Activated CD8-positive, alpha-beta T cell treated with anti-CD3 and anti-CD28 coated beads for 36 hours (primary cell): ENCODE measurements at regions not wholly inside any gene's neighbourhood (a gene's known extent, or its start where the extent isn't known, plus 50 kb on each side); places are given as distances from the start of the nearest gene placed in this dataset.

ENCODE experiments used
- ATAC-seq: fragments of 200-7000 bp; cut with Tn5 transposase; one replicate; pipeline ENCODE4 v1.10.0; 2021; ENCODE audit warnings: mild to moderate bottlenecking, moderate library complexity
- CTCF ChIA-PET: fragments of 350-600 bp; sonication (Branson Sonifier 250); formaldehyde crosslinking; loops from one replicate; lab custom pipeline; 2021; ENCODE audit warnings: antibody characterized with exemption; lab: Charles Lee
- POLR2A ChIA-PET: fragments of 350-600 bp; sonication (Branson Sonifier 250); formaldehyde crosslinking; loops from one replicate; lab custom pipeline; 2021; ENCODE audit warnings: antibody characterized with exemption; lab: Charles Lee
- DNase-seq: peaks from one replicate; pipeline ENCODE4 v3.0.0-alpha.2; 2020
- H3K27ac Mint-ChIP-seq: one replicate; pipeline ENCODE4 v1.8.0; 2021; ENCODE audit warnings: mild to moderate bottlenecking, mixed read lengths
- H3K27me3 Mint-ChIP-seq: one replicate; pipeline ENCODE4 v1.8.0; 2021; ENCODE audit warnings: mixed read lengths
- H3K36me3 Mint-ChIP-seq: one replicate; pipeline ENCODE4 v1.8.0; 2021; ENCODE audit warnings: low read depth, mixed read lengths
- H3K4me1 Mint-ChIP-seq: one replicate; pipeline ENCODE4 v1.8.0; 2021; ENCODE audit warnings: low read depth, mixed read lengths
- H3K4me3 Mint-ChIP-seq: one replicate; pipeline ENCODE4 v1.8.0; 2021; ENCODE audit warnings: mild to moderate bottlenecking, moderate library complexity, mixed read lengths
- H3K9me3 Mint-ChIP-seq: one replicate; pipeline ENCODE4 v1.8.0; 2021; ENCODE audit warnings: mixed read lengths
- CTCF ChIP-seq: fragments of 200-600 bp; IDR thresholded peaks from one replicate; pipeline ENCODE4 v1.8.0; 2022; ENCODE audit warnings: antibody characterized with exemption, mild to moderate bottlenecking
- intact Hi-C: fragments of 100-400 bp; cut with micrococcal nuclease; formaldehyde crosslinking; loops from one replicate; pipeline ENCODE4 v1.10.0; 2022

- H3K27ac Mint-ChIP-seq: no peak overlapping the region
- H3K9me3 Mint-ChIP-seq: peaks cover 8% of the 10 kb centered on the region
- no peaks in the 10 kb centered on the region for H3K27me3 Mint-ChIP-seq
- no peaks in the 10 kb centered on the region for H3K36me3 Mint-ChIP-seq
- no peak overlapping the region for H3K4me3 Mint-ChIP-seq
- intact Hi-C loops: no loop called here
- DNase-seq (no peak), ATAC-seq (no peak)
- CTCF ChIA-PET: no interaction called here
- no peaks in the 10 kb centered on the region for H3K4me1 Mint-ChIP-seq
- no peak for TF ChIP-seq CTCF
- POLR2A ChIA-PET: no interaction called here
Observed at GRCh38 chr12:17416748-17417147, 673.2 kb downstream of the RERGL start.

- ATAC-seq: no peak
- no peaks in the 10 kb centered on the region for H3K27me3 Mint-ChIP-seq
- CTCF ChIA-PET: no interaction called here
- no peaks in the 10 kb centered on the region for H3K36me3 Mint-ChIP-seq
- intact Hi-C loops: no loop called here
- POLR2A ChIA-PET: no interaction called here
- H3K4me3 Mint-ChIP-seq: no peak overlapping the region
- DNase-seq: no peak
- no peak for TF ChIP-seq CTCF
- no peak overlapping the region for H3K27ac Mint-ChIP-seq
- H3K9me3 Mint-ChIP-seq: peaks cover 14% of the 10 kb centered on the region
- no peaks in the 10 kb centered on the region for H3K4me1 Mint-ChIP-seq
Observed at GRCh38 chr12:17414596-17414995, 675.4 kb downstream of the RERGL start.

- ChIA-PET POLR2A (no interaction called here), CTCF (no interaction called here)
- no peak for DNase-seq
- TF ChIP-seq CTCF: no peak
- intact Hi-C loops: no loop called here
- Mint-ChIP-seq H3K36me3 (no peaks in the 10 kb centered on the region), H3K27me3 (no peaks in the 10 kb centered on the region), H3K4me3 (no peak overlapping the region), H3K27ac (no peak overlapping the region), H3K4me1 (no peaks in the 10 kb centered on the region), H3K9me3 (peaks cover 14% of the 10 kb centered on the region)
- no peak for ATAC-seq
Observed at GRCh38 chr12:17411662-17412061, 678.3 kb downstream of the RERGL start.

GRCh38 chr12:17388679-17389078 lies 701.3 kb downstream of the RERGL start:
- DNase-seq: no peak
- no peak for TF ChIP-seq CTCF
- ChIA-PET POLR2A (no interaction called here), CTCF (interaction anchor here (1.4 kb wide), 1 partner anchor 9 kb away, joined by 3 read pairs; no protein-coding TSS in a partner anchor)
- Mint-ChIP-seq H3K27me3 (no peaks in the 10 kb centered on the region), H3K4me1 (no peaks in the 10 kb centered on the region), H3K27ac (no peak overlapping the region), H3K4me3 (no peak overlapping the region), H3K36me3 (no peaks in the 10 kb centered on the region), H3K9me3 (peaks cover 9% of the 10 kb centered on the region)
- ATAC-seq: no peak
- intact Hi-C loops: no loop called here

GRCh38 chr12:17383321-17383720 lies 706.7 kb downstream of the RERGL start:
- H3K4me3 Mint-ChIP-seq: no peak overlapping the region
- intact Hi-C loops: no loop called here
- no peaks in the 10 kb centered on the region for H3K27me3 Mint-ChIP-seq
- H3K4me1 Mint-ChIP-seq: no peaks in the 10 kb centered on the region
- ChIA-PET CTCF (no interaction called here), POLR2A (no interaction called here)
- no peaks in the 10 kb centered on the region for H3K36me3 Mint-ChIP-seq
- no peak overlapping the region for H3K27ac Mint-ChIP-seq
- ATAC-seq (no peak), DNase-seq (no peak)
- no peak for TF ChIP-seq CTCF
- peaks cover 4% of the 10 kb centered on the region for H3K9me3 Mint-ChIP-seq
